ENCODE measurements at regions not wholly inside any gene's neighbourhood (a gene's known extent, or its start where the extent isn't known, plus 50 kb on each side); places are given as distances from the start of the nearest gene placed in this dataset.

DNA sequence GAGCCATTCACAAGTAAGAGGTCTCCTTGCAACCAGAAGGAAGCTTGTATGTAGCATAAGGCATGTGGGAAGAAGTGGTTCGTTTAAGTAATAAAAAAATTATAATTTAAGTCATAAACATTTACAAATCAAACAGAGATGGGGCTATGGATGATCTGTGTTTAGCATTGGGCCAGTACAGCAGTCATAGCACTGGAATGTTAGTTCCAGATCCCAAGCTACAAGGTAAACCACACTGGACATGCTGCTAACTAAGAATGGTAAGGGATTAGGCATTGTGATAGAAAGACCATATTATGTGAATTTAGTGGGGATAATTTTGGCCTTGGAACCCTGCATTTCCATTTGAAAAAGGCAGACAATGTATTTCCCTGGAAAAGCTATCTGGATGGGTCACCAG, 170.4 kb upstream of the KCNN2 start:
- TF ChIP-seq, protein P1, sequence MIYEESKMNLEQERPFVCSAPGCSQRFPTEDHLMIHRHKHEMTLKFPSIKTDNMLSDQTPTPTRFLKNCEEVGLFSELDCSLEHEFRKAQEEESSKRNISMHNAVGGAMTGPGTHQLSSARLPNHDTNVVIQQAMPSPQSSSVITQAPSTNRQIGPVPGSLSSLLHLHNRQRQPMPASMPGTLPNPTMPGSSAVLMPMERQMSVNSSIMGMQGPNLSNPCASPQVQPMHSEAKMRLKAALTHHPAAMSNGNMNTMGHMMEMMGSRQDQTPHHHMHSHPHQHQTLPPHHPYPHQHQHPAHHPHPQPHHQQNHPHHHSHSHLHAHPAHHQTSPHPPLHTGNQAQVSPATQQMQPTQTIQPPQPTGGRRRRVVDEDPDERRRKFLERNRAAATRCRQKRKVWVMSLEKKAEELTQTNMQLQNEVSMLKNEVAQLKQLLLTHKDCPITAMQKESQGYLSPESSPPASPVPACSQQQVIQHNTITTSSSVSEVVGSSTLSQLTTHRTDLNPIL (CRISPR knock-in tag; IDR thresholded peaks at IDR 0.05; ENCODE audit: low read depth): no peak
- TF ChIP-seq TCF4 (CRISPR knock-in tag; IDR thresholded peaks at IDR 0.05; ENCODE audit: borderline replicate concordance): no peak
- TF ChIP-seq, protein P2, sequence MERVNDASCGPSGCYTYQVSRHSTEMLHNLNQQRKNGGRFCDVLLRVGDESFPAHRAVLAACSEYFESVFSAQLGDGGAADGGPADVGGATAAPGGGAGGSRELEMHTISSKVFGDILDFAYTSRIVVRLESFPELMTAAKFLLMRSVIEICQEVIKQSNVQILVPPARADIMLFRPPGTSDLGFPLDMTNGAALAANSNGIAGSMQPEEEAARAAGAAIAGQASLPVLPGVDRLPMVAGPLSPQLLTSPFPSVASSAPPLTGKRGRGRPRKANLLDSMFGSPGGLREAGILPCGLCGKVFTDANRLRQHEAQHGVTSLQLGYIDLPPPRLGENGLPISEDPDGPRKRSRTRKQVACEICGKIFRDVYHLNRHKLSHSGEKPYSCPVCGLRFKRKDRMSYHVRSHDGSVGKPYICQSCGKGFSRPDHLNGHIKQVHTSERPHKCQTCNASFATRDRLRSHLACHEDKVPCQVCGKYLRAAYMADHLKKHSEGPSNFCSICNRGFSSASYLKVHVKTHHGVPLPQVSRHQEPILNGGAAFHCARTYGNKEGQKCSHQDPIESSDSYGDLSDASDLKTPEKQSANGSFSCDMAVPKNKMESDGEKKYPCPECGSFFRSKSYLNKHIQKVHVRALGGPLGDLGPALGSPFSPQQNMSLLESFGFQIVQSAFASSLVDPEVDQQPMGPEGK (CRISPR knock-in tag; IDR thresholded peaks at IDR 0.05; ENCODE audit: borderline replicate concordance): no peak
- TF ChIP-seq ZFP30 (CRISPR knock-in tag; IDR thresholded peaks at IDR 0.05): no peak
- TF ChIP-seq ARNTL (CRISPR knock-in tag; IDR thresholded peaks at IDR 0.05; ENCODE audit: borderline replicate concordance, low read depth): no peak
- TF ChIP-seq ZFP3 (CRISPR knock-in tag; IDR thresholded peaks at IDR 0.05): no peak
- TF ChIP-seq, protein P3, sequence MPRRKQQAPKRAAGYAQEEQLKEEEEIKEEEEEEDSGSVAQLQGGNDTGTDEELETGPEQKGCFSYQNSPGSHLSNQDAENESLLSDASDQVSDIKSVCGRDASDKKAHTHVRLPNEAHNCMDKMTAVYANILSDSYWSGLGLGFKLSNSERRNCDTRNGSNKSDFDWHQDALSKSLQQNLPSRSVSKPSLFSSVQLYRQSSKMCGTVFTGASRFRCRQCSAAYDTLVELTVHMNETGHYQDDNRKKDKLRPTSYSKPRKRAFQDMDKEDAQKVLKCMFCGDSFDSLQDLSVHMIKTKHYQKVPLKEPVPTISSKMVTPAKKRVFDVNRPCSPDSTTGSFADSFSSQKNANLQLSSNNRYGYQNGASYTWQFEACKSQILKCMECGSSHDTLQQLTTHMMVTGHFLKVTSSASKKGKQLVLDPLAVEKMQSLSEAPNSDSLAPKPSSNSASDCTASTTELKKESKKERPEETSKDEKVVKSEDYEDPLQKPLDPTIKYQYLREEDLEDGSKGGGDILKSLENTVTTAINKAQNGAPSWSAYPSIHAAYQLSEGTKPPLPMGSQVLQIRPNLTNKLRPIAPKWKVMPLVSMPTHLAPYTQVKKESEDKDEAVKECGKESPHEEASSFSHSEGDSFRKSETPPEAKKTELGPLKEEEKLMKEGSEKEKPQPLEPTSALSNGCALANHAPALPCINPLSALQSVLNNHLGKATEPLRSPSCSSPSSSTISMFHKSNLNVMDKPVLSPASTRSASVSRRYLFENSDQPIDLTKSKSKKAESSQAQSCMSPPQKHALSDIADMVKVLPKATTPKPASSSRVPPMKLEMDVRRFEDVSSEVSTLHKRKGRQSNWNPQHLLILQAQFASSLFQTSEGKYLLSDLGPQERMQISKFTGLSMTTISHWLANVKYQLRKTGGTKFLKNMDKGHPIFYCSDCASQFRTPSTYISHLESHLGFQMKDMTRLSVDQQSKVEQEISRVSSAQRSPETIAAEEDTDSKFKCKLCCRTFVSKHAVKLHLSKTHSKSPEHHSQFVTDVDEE (CRISPR knock-in tag; IDR thresholded peaks at IDR 0.05): no peak
- no peak for TF ChIP-seq CSDC2 (CRISPR knock-in tag; IDR thresholded peaks at IDR 0.05)
- TF ChIP-seq PPARA (CRISPR knock-in tag; IDR thresholded peaks at IDR 0.05; ENCODE audit: borderline replicate concordance): no peak
- no peak for TF ChIP-seq ZNF8 (CRISPR knock-in tag; IDR thresholded peaks at IDR 0.05)
- TF ChIP-seq, protein P4, sequence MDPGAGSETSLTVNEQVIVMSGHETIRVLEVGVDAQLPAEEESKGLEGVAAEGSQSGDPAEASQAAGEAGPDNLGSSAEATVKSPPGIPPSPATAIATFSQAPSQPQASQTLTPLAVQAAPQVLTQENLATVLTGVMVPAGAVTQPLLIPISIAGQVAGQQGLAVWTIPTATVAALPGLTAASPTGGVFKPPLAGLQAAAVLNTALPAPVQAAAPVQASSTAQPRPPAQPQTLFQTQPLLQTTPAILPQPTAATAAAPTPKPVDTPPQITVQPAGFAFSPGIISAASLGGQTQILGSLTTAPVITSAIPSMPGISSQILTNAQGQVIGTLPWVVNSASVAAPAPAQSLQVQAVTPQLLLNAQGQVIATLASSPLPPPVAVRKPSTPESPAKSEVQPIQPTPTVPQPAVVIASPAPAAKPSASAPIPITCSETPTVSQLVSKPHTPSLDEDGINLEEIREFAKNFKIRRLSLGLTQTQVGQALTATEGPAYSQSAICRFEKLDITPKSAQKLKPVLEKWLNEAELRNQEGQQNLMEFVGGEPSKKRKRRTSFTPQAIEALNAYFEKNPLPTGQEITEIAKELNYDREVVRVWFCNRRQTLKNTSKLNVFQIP (CRISPR knock-in tag; IDR thresholded peaks at IDR 0.05; ENCODE audit: borderline replicate concordance, low read depth): no peak
- TF ChIP-seq RARB (CRISPR knock-in tag; IDR thresholded peaks at IDR 0.05): no peak
- no peak for TF ChIP-seq SNAI2 (CRISPR knock-in tag; IDR thresholded peaks at IDR 0.05)

All from SK-N-SH treated with all-trans-retinoic acid at 6 μM for 48 hours (cell line).